ENCODE measurements at regions not wholly inside any gene's neighbourhood (a gene's known extent, or its start where the extent isn't known, plus 50 kb on each side); places are given as distances from the start of the nearest gene placed in this dataset.

- H3K27ac ChIP-seq (ENCODE audit: low read length): peak overlapping the region; percentile 76
- peaks cover 48% of the 10 kb centered on the region for H3K4me1 ChIP-seq (ENCODE audit: insufficient read depth, low read length)
- peak; percentile 17 for DNase-seq
- peak overlapping the region; percentile 83 for H2AFZ ChIP-seq (ENCODE audit: low read length)
- no peaks in the 10 kb centered on the region for H4K20me1 ChIP-seq (ENCODE audit: low read length)
- no peak overlapping the region for H3K9ac ChIP-seq (ENCODE audit: low read length)
- H3K79me2 ChIP-seq (ENCODE audit: low read length): no peaks in the 10 kb centered on the region
- H3F3A ChIP-seq (ENCODE audit: low read length, unreplicated experiment): peaks cover 14% of the 10 kb centered on the region
- peak; percentile 2; the same call in 1 of the 2 replicates for ATAC-seq
- ChIA-PET CTCF (interaction anchor here (0.8 to 1.9 kb wide), 2 partner anchors 45 to 420 kb away, joined by 5 read pairs; no protein-coding TSS in a partner anchor), POLR2A (ENCODE audit: unreplicated experiment) (interaction anchor here (0.6 kb wide), 1 partner anchor 420 kb away, joined by 16 read pairs; no protein-coding TSS in a partner anchor)
- no peaks in the 10 kb centered on the region for H3K9me2 ChIP-seq (replicated peaks; ENCODE audit: low read length)
- intact Hi-C loops (cut with micrococcal nuclease): loop anchor here (2.0 kb wide), 2 partner anchors 46 to 70 kb away; no protein-coding TSS in a partner anchor
- no peaks in the 10 kb centered on the region for H3K36me3 ChIP-seq (ENCODE audit: low read depth, low read length)
- H3K9me3 ChIP-seq (ENCODE audit: low read length): no peaks in the 10 kb centered on the region
- 0 out of 2 replicates have a peak overlapping the region, but pooled peaks have one; percentile 36 for H3K4me3 ChIP-seq (ENCODE audit: low read length)
- no peak for TF ChIP-seq EZH2 (IDR thresholded peaks at IDR 0.05; ENCODE audit: low read length, unreplicated experiment)
- no peak for TF ChIP-seq CTCF (conservative IDR thresholded peaks at IDR 0.05; ENCODE audit: low read depth, low read length)
- TF ChIP-seq EZH2phosphoT487 (IDR thresholded peaks at IDR 0.05; ENCODE audit: borderline replicate concordance, low read length): no peak
- H3K27me3 ChIP-seq (ENCODE audit: low read length): no peaks in the 10 kb centered on the region
- peak overlapping the region; percentile 73 for H3K4me2 ChIP-seq (ENCODE audit: low read length)
- no TSS peak for BruUV-seq (replicated peaks)
These were observed 68.0 kb upstream of the WDR26 start for GRCh38 chr1:224502459-224503160.

- no TSS peak for BruUV-seq (replicated peaks)
- peak; percentile 95 for DNase-seq
- Histone ChIP-seq H3K79me2 (ENCODE audit: low read length) (no peaks in the 10 kb centered on the region), H3K4me3 (ENCODE audit: low read length) (peak overlapping the region; percentile 36; the same call in 1 of the 2 replicates), H3K4me1 (ENCODE audit: insufficient read depth, low read length) (peaks cover 40% of the 10 kb centered on the region), H3K27me3 (ENCODE audit: low read length) (no peaks in the 10 kb centered on the region), H3K4me2 (ENCODE audit: low read length) (peak overlapping the region; percentile 73), H4K20me1 (ENCODE audit: low read length) (no peaks in the 10 kb centered on the region), H3K27ac (ENCODE audit: low read length) (peak overlapping the region; percentile 76), H2AFZ (ENCODE audit: low read length) (peak overlapping the region; percentile 83), H3K9me2 (replicated peaks; ENCODE audit: low read length) (no peaks in the 10 kb centered on the region), H3K9me3 (ENCODE audit: low read length) (no peaks in the 10 kb centered on the region), H3K36me3 (ENCODE audit: low read depth, low read length) (no peaks in the 10 kb centered on the region), H3K9ac (ENCODE audit: low read length) (peak overlapping the region; percentile 38), H3F3A (ENCODE audit: low read length, unreplicated experiment) (peaks cover 10% of the 10 kb centered on the region)
- TF ChIP-seq CTCF (conservative IDR thresholded peaks at IDR 0.05; ENCODE audit: low read depth, low read length) (peak; percentile 42; the same call in 1 of the 2 replicates), EZH2phosphoT487 (IDR thresholded peaks at IDR 0.05; ENCODE audit: borderline replicate concordance, low read length) (no peak), EZH2 (IDR thresholded peaks at IDR 0.05; ENCODE audit: low read length, unreplicated experiment) (no peak)
- intact Hi-C loops (cut with micrococcal nuclease): loop anchor here (2.0 kb wide), 2 partner anchors 47 to 71 kb away; no protein-coding TSS in a partner anchor
- peak; percentile 91 for ATAC-seq
- CTCF ChIA-PET: interaction anchor here (0.6 to 1.9 kb wide), 4 partner anchors 46 to 836 kb away, joined by 3 to 5 read pairs (median 5); no protein-coding TSS in a partner anchor
- POLR2A ChIA-PET (ENCODE audit: unreplicated experiment): no interaction called here
These were observed 68.8 kb upstream of the WDR26 start for GRCh38 chr1:224503161-224504118.

Data from PC-3 (cell line).